K562 (cell line): ENCODE measurements at regions not wholly inside any gene's neighbourhood (a gene's known extent, or its start where the extent isn't known, plus 50 kb on each side); places are given as distances from the start of the nearest gene placed in this dataset.

Experiments
- ATF6 ChIP-seq: sonication (generic); formaldehyde crosslinking; IDR thresholded peaks from 2 replicates; pipeline ENCODE4 v1.4.0; 2020; ENCODE audit warnings: mild to moderate bottlenecking, missing genetic modification reagents
- EHMT2 ChIP-seq: fragments of 450-650 bp; IDR thresholded peaks from 2 replicates; pipeline ENCODE4 v1.6.1; 2018; ENCODE audit warnings: antibody characterized with exemption
- GABPB1 ChIP-seq: sonication (generic); formaldehyde crosslinking; IDR thresholded peaks from 2 replicates; pipeline ENCODE4 v1.8.0; 2022; ENCODE audit warnings: mild to moderate bottlenecking, missing genetic modification reagents
- HMG20A ChIP-seq: fragments of 450-650 bp; formaldehyde crosslinking; conservative IDR thresholded peaks from 2 replicates; pipeline ENCODE4 v1.4.0; 2020; ENCODE audit warnings: mild to moderate bottlenecking, mixed read lengths
- KDM1A ChIP-seq, 2 experiments: fragments of 450-650 bp; IDR thresholded peaks; 2 replicates each; pipeline ENCODE4 v1.6.1; 2016; ENCODE audit warnings: mild to moderate bottlenecking in 2 of 2
- PHB2 ChIP-seq: fragments of 450-650 bp; IDR thresholded peaks from 2 replicates; pipeline ENCODE4 v1.6.1; 2017; ENCODE audit warnings: low read depth
- POLR2AphosphoS5 ChIP-seq: IDR thresholded peaks from 2 replicates; pipeline ENCODE4 v1.6.1; 2011; ENCODE audit warnings: mild to moderate bottlenecking, low read depth, low read length, moderate library complexity; ENCODE audit not compliant: control insufficient read depth, insufficient read depth
- POLR3A ChIP-seq: IDR thresholded peaks from 2 replicates; pipeline ENCODE4 v1.6.1; 2011; ENCODE audit warnings: borderline replicate concordance, mild to moderate bottlenecking, moderate library complexity; ENCODE audit not compliant: insufficient read length, insufficient read depth; ENCODE audit errors: extremely low read depth
- RBM39 ChIP-seq: fragments of 200-400 bp; formaldehyde crosslinking; optimal IDR thresholded peaks from 2 replicates; pipeline ENCODE3; 2018; ENCODE audit warnings: low read depth, low read length
- WHSC1 ChIP-seq: IDR thresholded peaks from one replicate; pipeline ENCODE4 v1.6.1; 2012; ENCODE audit warnings: low read length, control low read depth, inconsistent platforms
- ZBTB8A ChIP-seq: fragments of 450-650 bp; IDR thresholded peaks from 2 replicates; pipeline ENCODE4 v1.6.1; 2018; ENCODE audit warnings: mild to moderate bottlenecking, moderate library complexity; ENCODE audit not compliant: partially characterized antibody
- ZNF134 ChIP-seq: fragments of 250-450 bp; sonication (Bioruptor Pico); conservative IDR thresholded peaks from 2 replicates; pipeline ENCODE4 v1.4.0; 2020
- ZNF274 ChIP-seq: IDR thresholded peaks from 2 replicates; pipeline ENCODE4 v1.6.1; 2011; ENCODE audit warnings: low read depth, mild to moderate bottlenecking, low read length, moderate library complexity, borderline replicate concordance
- TF ChIP-seq, protein P1 (sequence below), 3 experiments: IDR thresholded peaks in 2 of 3; conservative IDR thresholded peaks in 1 of 3; 2 replicates each; pipeline ENCODE4 v1.5.1; 2011 to 2012; ENCODE audit warnings: low read length in 3 of 3, mild to moderate bottlenecking in 3 of 3, control low read depth in 2 of 3, improper control_type of control experiment in 1 of 3, inconsistent platforms in 1 of 3, low read depth in 1 of 3, mixed read lengths in 1 of 3, moderate library complexity in 1 of 3; ENCODE audit not compliant: insufficient read depth in 2 of 3

DNA sequence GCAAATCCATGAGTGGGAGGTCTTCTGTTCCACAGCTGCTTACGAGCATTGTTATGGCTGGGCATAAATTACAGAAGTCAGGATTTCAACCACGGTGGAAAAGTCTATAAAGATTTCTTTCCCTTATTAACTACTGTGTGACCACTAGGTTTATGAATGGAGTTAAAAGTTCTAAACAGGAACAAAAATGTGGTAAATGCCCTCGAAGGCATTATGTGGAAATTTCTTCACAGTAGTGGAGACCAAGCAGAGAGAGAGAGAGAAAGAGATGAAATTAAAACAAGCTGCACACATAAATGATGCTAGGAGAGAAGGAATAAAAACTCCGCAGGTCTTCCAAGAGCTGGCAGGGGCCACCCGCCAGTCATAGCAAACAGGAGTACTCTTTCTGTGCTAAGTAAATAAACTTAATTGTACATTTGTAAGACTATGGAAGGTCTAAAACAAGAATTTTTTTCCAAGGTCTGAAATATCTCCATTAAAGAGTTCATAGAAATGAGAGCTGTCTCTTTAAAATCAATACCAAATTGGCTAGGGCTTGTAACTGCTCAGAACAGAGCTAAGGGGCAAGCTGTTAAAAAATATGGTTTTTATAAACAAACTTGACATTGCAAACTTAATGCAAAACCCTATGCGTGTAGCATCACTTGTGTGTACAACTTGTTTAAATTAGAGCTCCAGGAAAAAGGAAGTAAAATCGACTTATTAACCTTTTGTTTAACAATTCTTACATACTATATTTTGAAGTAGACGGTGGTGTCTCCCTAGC lies 438.2 kb downstream of the MEIS1 start:
- TF ChIP-seq PHB2, result no peak
- no peak for TF ChIP-seq HMG20A (CRISPR knock-in tag)
- no peak for TF ChIP-seq ZNF274
- no peak for TF ChIP-seq GABPB1 (CRISPR knock-in tag)
- no peak for TF ChIP-seq POLR2AphosphoS5
- TF ChIP-seq KDM1A (IDR thresholded peaks at IDR 0.05), result no peak
- TF ChIP-seq ATF6, result no peak
- no peak for TF ChIP-seq ZNF134 (CRISPR knock-in tag)
- no peak for TF ChIP-seq EHMT2
- TF ChIP-seq, protein P1, sequence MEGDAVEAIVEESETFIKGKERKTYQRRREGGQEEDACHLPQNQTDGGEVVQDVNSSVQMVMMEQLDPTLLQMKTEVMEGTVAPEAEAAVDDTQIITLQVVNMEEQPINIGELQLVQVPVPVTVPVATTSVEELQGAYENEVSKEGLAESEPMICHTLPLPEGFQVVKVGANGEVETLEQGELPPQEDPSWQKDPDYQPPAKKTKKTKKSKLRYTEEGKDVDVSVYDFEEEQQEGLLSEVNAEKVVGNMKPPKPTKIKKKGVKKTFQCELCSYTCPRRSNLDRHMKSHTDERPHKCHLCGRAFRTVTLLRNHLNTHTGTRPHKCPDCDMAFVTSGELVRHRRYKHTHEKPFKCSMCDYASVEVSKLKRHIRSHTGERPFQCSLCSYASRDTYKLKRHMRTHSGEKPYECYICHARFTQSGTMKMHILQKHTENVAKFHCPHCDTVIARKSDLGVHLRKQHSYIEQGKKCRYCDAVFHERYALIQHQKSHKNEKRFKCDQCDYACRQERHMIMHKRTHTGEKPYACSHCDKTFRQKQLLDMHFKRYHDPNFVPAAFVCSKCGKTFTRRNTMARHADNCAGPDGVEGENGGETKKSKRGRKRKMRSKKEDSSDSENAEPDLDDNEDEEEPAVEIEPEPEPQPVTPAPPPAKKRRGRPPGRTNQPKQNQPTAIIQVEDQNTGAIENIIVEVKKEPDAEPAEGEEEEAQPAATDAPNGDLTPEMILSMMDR (IDR thresholded peaks at IDR 0.05 in 2 of 3, conservative IDR thresholded peaks at IDR 0.05 in 1 of 3; ENCODE audit: insufficient read depth in 2 of 3, low read depth in 1 of 3, low read length in 3 of 3), result no peak
- no peak for TF ChIP-seq POLR3A
- no peak for TF ChIP-seq RBM39
- TF ChIP-seq WHSC1, result no peak
- TF ChIP-seq ZBTB8A, result no peak
